ENCODE measurements at regions not wholly inside any gene's neighbourhood (a gene's known extent, or its start where the extent isn't known, plus 50 kb on each side); places are given as distances from the start of the nearest gene placed in this dataset.

DNA sequence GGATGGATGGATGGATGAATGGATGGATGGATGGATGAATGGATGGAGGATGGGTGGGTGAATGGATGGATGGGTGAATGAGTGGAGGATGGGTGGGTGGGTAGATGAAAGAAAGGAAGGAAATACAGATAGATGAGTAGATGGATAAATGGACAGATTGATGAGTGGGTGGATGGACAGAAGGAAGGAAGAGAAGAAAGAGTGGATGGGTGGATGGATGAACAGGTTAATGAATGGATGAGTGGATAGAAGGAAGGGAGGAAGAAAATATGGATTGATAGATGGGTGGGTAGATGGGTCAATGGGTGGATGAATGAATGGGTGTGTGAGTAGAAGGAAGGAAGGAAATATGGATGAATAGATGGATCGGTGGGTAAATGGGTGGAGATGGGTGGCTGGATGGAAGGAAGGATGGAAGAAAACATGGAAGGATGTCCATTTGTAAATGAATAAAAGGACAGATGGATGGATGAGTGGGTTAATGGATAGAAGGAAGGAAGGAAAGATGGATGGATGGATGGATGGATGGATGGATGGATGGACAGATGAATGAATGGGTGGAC lies 97.3 kb upstream of the TNRC6C start:
- TF ChIP-seq SP2 (CRISPR knock-in tag; IDR thresholded peaks at IDR 0.05) (no peak), HNRNPL (IDR thresholded peaks at IDR 0.05; ENCODE audit: low read depth, low read length) (no peak), RNF2 (conservative IDR thresholded peaks at IDR 0.05; ENCODE audit: low read depth) (no peak), NCOA2 (CRISPR knock-in tag; IDR thresholded peaks at IDR 0.05) (no peak), PTBP1 (IDR thresholded peaks at IDR 0.05; ENCODE audit: low read depth, low read length, poor library complexity, severe bottlenecking) (no peak), MTA3 (CRISPR knock-in tag; IDR thresholded peaks at IDR 0.05) (no peak), TEAD3 (CRISPR knock-in tag; optimal IDR thresholded peaks at IDR 0.05; ENCODE audit: borderline replicate concordance) (no peak), HDAC6 (IDR thresholded peaks at IDR 0.05; ENCODE audit: low read depth, low read length) (no peak)
- TF ChIP-seq, protein P1, sequence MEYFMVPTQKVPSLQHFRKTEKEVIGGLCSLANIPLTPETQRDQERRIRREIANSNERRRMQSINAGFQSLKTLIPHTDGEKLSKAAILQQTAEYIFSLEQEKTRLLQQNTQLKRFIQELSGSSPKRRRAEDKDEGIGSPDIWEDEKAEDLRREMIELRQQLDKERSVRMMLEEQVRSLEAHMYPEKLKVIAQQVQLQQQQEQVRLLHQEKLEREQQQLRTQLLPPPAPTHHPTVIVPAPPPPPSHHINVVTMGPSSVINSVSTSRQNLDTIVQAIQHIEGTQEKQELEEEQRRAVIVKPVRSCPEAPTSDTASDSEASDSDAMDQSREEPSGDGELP (IDR thresholded peaks at IDR 0.05; ENCODE audit: borderline replicate concordance, low read depth), result no peak
- TF ChIP-seq, protein P2, sequence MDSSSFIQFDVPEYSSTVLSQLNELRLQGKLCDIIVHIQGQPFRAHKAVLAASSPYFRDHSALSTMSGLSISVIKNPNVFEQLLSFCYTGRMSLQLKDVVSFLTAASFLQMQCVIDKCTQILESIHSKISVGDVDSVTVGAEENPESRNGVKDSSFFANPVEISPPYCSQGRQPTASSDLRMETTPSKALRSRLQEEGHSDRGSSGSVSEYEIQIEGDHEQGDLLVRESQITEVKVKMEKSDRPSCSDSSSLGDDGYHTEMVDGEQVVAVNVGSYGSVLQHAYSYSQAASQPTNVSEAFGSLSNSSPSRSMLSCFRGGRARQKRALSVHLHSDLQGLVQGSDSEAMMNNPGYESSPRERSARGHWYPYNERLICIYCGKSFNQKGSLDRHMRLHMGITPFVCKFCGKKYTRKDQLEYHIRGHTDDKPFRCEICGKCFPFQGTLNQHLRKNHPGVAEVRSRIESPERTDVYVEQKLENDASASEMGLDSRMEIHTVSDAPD (CRISPR knock-in tag; IDR thresholded peaks at IDR 0.05), result no peak
- TF ChIP-seq, protein P3, sequence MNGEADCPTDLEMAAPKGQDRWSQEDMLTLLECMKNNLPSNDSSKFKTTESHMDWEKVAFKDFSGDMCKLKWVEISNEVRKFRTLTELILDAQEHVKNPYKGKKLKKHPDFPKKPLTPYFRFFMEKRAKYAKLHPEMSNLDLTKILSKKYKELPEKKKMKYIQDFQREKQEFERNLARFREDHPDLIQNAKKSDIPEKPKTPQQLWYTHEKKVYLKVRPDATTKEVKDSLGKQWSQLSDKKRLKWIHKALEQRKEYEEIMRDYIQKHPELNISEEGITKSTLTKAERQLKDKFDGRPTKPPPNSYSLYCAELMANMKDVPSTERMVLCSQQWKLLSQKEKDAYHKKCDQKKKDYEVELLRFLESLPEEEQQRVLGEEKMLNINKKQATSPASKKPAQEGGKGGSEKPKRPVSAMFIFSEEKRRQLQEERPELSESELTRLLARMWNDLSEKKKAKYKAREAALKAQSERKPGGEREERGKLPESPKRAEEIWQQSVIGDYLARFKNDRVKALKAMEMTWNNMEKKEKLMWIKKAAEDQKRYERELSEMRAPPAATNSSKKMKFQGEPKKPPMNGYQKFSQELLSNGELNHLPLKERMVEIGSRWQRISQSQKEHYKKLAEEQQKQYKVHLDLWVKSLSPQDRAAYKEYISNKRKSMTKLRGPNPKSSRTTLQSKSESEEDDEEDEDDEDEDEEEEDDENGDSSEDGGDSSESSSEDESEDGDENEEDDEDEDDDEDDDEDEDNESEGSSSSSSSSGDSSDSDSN (CRISPR knock-in tag; IDR thresholded peaks at IDR 0.05), result no peak

Data from HepG2 (cell line).